NT2/D1 (cell line): ENCODE measurements at regions not wholly inside any gene's neighbourhood (a gene's known extent, or its start where the extent isn't known, plus 50 kb on each side); places are given as distances from the start of the nearest gene placed in this dataset.

ENCODE experiments used
- SUZ12 ChIP-seq: IDR thresholded peaks from 2 replicates; pipeline ENCODE4 v1.6.1; 2011; ENCODE audit not compliant: insufficient read length, insufficient read depth; ENCODE audit errors: extremely low read depth
- YY1 ChIP-seq: IDR thresholded peaks from 2 replicates; pipeline ENCODE4 v1.6.1; 2011; ENCODE audit not compliant: insufficient read length, insufficient read depth
- ZNF274 ChIP-seq: IDR thresholded peaks from 2 replicates; pipeline ENCODE4 v1.6.1; 2011; ENCODE audit warnings: mild to moderate bottlenecking, low read depth, low read length

- TF ChIP-seq YY1 (no peak), ZNF274 (no peak), SUZ12 (no peak)
Observed at GRCh38 chr16:64738321-64738960, 383.4 kb downstream of the CDH11 start.
